ENCODE measurements at regions not wholly inside any gene's neighbourhood (a gene's known extent, or its start where the extent isn't known, plus 50 kb on each side); places are given as distances from the start of the nearest gene placed in this dataset.
A peak's percentile ranks its signal among the peaks of the same experiment; 100 is the strongest.

- ChIA-PET POLR2A (ENCODE audit: low non-redundant PET) (no interaction called here), CTCF (interaction anchor here (0.7 kb wide), 1 partner anchor 489 kb away, joined by 5 read pairs; no protein-coding TSS in a partner anchor)
- H3K27ac ChIP-seq (ENCODE audit: low read depth, low read length, poor library complexity, severe bottlenecking): no peak overlapping the region
- no peak for TF ChIP-seq EZH2 (IDR thresholded peaks at IDR 0.05; ENCODE audit: borderline replicate concordance, low read depth, low read length, poor library complexity, severe bottlenecking)
- TF ChIP-seq CTCF (conservative IDR thresholded peaks at IDR 0.05; ENCODE audit: low read depth, low read length): no peak
- no peaks in the 10 kb centered on the region for H3K4me1 ChIP-seq (ENCODE audit: insufficient read depth, low read length, poor library complexity, severe bottlenecking)
- H3K36me3 ChIP-seq (ENCODE audit: insufficient read depth, low read length, poor library complexity, severe bottlenecking): no peaks in the 10 kb centered on the region
- no peak for DNase-seq (ENCODE audit: low spot score)
- intact Hi-C loops (cut with micrococcal nuclease; ENCODE audit: unreplicated experiment): loop anchor here (5.0 to 10.0 kb wide), 2 partner anchors 574 to 886 kb away; no protein-coding TSS in a partner anchor
- H3K9me3 ChIP-seq (ENCODE audit: low read depth, low read length, poor library complexity, severe bottlenecking): no peaks in the 10 kb centered on the region
- H3K27me3 ChIP-seq (replicated peaks; ENCODE audit: insufficient read depth, low read depth, low read length, poor library complexity): no peaks in the 10 kb centered on the region
- no TSS peak for BruUV-seq (replicated peaks)
- H3K4me3 ChIP-seq (ENCODE audit: low read depth, low read length, poor library complexity, severe bottlenecking): no peak overlapping the region
These were observed 179.9 kb upstream of the CHRM2 start for GRCh38 chr7:136688601-136689000.

- intact Hi-C loops (cut with micrococcal nuclease; ENCODE audit: unreplicated experiment): loop anchor here (2.0 to 10.0 kb wide), 3 partner anchors 281 to 886 kb away; no protein-coding TSS in a partner anchor
- Histone ChIP-seq H3K27ac (ENCODE audit: low read depth, low read length, poor library complexity, severe bottlenecking) (no peak overlapping the region), H3K36me3 (ENCODE audit: insufficient read depth, low read length, poor library complexity, severe bottlenecking) (no peaks in the 10 kb centered on the region), H3K4me1 (ENCODE audit: insufficient read depth, low read length, poor library complexity, severe bottlenecking) (no peaks in the 10 kb centered on the region), H3K27me3 (replicated peaks; ENCODE audit: insufficient read depth, low read depth, low read length, poor library complexity) (no peaks in the 10 kb centered on the region), H3K4me3 (ENCODE audit: low read depth, low read length, poor library complexity, severe bottlenecking) (no peak overlapping the region), H3K9me3 (ENCODE audit: low read depth, low read length, poor library complexity, severe bottlenecking) (no peaks in the 10 kb centered on the region)
- peak; percentile 75 for DNase-seq (ENCODE audit: low spot score)
- POLR2A ChIA-PET (ENCODE audit: low non-redundant PET): no interaction called here
- TF ChIP-seq EZH2 (IDR thresholded peaks at IDR 0.05; ENCODE audit: borderline replicate concordance, low read depth, low read length, poor library complexity, severe bottlenecking) (no peak), CTCF (conservative IDR thresholded peaks at IDR 0.05; ENCODE audit: low read depth, low read length) (peak; percentile 80)
- CTCF ChIA-PET: interaction anchor here (0.7 kb wide), 1 partner anchor 488 kb away, joined by 5 read pairs; no protein-coding TSS in a partner anchor
- BruUV-seq (replicated peaks): no TSS peak
These were observed 180.6 kb upstream of the CHRM2 start for GRCh38 chr7:136687693-136688322.

DNA sequence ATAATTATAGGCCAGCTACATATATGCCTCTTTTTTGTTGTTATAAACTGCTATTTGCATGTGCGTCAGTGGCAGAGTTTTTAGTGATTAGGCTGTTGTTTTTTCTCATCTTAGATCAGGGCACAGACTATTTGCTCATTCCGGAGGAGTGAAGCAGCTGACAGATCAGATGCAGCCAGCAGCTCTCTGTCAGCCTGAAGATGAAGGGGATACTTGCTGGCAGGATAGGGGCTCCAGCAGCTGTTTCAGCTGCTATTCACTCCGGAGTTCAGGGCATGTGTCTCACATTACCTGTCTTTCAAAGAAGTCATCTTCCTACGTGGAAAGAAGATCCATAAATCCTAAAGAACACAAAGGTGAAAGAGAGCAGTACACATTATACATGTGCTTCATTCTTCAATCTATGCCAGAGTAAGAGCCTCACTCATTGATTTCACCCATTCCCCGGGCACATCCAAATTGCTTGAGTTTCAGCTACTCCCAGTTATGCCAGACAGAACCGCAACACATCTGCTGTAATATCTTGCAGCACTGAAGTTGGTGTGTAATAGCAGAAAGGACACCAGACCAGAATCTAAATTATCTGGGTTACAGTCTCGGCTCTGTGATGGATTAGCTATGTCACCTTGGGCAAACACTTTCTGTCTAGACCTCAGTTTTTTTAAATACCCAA is 182.8 kb upstream of the CHRM2 start:
- ChIA-PET POLR2A (ENCODE audit: low non-redundant PET) (no interaction called here), CTCF (no interaction called here)

More for the DNA sequence above, 182.8 kb upstream of the CHRM2 start:
- no peak for DNase-seq (ENCODE audit: low spot score)
- Histone ChIP-seq H3K27ac (ENCODE audit: low read depth, low read length, poor library complexity, severe bottlenecking) (no peak overlapping the region), H3K4me3 (ENCODE audit: low read depth, low read length, poor library complexity, severe bottlenecking) (no peak overlapping the region), H3K9me3 (ENCODE audit: low read depth, low read length, poor library complexity, severe bottlenecking) (no peaks in the 10 kb centered on the region), H3K4me1 (ENCODE audit: insufficient read depth, low read length, poor library complexity, severe bottlenecking) (no peaks in the 10 kb centered on the region), H3K36me3 (ENCODE audit: insufficient read depth, low read length, poor library complexity, severe bottlenecking) (no peaks in the 10 kb centered on the region), H3K27me3 (replicated peaks; ENCODE audit: insufficient read depth, low read depth, low read length, poor library complexity) (no peaks in the 10 kb centered on the region)
- BruUV-seq (replicated peaks): no TSS peak
- intact Hi-C loops (cut with micrococcal nuclease; ENCODE audit: unreplicated experiment): loop anchor here (2.0 to 10.0 kb wide), 3 partner anchors 279 to 883 kb away; no protein-coding TSS in a partner anchor
- no peak for TF ChIP-seq EZH2 (IDR thresholded peaks at IDR 0.05; ENCODE audit: borderline replicate concordance, low read depth, low read length, poor library complexity, severe bottlenecking)
- no peak for TF ChIP-seq CTCF (conservative IDR thresholded peaks at IDR 0.05; ENCODE audit: low read depth, low read length)

All from A673 (cell line).